GM21367 (cell line): ENCODE measurements at regions not wholly inside any gene's neighbourhood (a gene's known extent, or its start where the extent isn't known, plus 50 kb on each side); places are given as distances from the start of the nearest gene placed in this dataset.
"Not testable (repeated sequence)": the region's sequence is repeated elsewhere in the genome, so short reads cannot be mapped to it uniquely, and the experiment has no call there.

ENCODE experiments used
- ATAC-seq: cut with Tn5 transposase; IDR thresholded peaks from one replicate; pipeline ENCODE4 v1.9.1; 2021; ENCODE audit not compliant: unreplicated experiment

DNA sequence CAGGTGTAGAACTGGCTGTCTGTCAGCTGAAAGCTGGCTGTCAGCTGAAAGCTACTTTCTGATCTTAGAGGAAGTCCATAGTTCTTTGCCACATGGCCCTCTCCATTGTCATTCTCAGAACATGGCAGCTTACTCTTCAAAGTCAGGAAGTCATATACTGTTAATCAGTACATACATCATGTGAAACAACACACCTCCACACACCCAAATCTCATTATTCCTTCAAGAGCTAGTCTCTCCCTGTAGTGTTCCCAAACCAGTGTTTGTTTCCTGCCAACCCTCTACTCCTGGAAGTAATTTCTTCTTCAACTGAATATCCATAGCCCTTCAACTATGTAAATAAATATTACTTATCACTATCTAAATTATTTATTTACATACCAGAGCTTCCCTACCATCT, 58.9 kb downstream of the OR5AK2 start:
- no peak for ATAC-seq

DNA sequence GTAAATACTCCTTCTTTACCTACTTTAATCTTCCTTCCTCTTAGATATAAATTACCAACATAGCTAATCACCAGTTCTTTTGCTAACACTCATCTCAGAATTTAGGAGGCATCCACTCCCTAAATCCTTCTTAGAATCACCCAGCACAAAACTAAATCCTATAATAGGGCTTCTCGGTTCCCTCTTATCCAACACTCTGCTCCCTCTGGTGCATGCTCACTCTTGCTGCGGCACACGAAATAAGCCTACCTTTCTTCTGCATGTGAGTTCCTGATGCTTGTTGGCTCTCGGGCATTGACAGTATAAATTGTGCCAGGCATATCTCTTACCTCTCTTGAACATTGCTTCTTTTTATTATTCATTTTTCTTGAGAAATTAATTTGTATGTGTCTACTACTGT, 61.0 kb downstream of the OR5AK2 start:
- ATAC-seq: no peak

DNA sequence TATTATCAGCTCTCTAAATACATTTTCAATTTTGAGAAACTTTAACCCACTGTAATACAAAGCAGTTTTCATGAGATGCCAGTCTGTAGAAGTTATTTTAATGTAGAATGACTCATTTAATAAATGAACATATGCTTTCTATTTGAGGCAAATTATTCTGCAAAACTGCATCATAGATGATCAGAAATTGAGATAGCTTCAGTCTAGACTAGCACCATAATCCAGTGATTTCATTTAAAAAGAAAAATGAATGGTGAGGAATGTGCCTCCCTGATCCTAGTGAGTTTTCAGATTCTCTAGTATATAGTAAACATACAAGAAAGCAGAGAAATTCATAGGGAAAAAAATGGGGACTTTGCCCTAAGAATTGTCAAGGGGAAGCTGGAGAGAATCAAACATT, 66.1 kb downstream of the OR5AK2 start:
- no peak for ATAC-seq

DNA sequence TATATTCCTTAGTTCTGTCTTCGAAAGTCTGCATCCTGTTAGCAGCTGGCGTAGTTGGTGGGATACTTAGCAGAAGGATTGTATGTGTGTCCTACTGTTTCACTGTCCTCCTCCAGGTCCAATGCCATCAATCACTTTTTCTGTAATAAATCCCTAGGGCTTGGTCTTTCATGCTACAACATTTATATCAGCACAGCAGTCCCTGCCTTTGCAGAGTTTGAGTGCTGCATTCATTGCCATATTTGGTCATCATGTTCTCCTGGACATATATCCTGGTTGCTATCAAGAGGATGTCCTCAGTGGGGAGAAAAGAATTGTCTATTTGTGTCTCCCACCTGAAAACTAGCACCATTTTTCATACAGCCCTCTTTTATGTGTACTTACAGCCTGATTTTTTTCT, 67.0 kb downstream of the OR5AK2 start:
- no peak for ATAC-seq

DNA sequence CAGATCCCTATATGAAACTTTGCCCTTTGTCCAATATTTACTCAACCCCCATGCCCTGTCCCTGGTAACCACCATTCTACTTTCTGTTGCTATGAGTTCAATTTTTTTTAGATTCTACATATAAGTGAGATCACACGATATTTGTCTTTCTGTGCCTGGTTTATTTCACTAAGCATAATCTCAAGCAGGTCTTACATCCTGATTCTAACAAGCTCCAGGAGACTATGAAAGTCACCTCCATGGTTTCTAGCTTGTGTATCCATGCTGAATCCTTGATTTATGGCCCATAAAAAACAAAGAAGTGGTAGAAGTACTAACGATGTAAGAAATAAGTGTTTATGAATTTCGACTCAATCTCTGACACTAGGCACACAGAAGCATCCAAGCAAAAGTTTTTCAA, 68.0 kb downstream of the OR5AK2 start:
- no peak for ATAC-seq

- ATAC-seq: no peak
Measured at GRCh38 chr11:57057561-57057960, 68.8 kb downstream of the OR5AK2 start.

DNA sequence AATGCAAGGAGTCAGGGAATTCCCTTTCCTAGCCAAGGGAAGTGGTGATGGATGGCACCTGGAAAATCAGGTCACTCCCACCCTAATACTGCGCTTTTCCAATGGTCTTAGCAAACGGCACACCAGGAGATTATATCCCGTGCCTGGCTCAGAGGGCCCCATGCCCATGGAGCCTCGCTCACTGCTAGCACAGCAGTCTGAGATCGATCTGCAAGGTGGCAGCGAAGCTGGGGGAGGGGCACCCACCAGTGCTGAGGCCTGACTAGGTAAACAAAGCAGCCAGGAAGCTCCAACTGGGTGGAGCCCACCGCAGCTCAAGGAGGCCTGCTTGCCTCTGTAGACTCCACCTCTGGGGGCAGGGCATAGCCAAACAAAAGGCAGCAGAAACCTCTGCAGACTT, 74.2 kb downstream of the OR5AK2 start:
- not testable (repeated sequence) for ATAC-seq

DNA sequence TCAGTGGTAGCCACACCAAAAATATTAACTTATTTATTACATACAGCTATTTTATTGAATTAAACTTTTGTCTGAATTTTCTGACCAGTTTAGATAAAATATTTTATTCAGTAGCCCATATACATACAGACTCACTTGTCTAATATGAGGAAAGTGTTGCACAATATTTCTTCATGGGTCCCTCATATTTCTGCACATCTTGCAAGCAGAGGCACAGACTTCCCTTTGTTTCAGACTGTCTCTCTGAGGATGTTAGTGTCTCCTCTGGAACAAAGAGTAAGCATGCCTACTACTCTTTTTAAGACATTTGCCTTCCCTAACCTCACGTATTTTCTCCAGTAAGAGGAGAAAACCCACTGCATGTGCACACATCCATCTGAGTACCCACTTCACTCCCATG, 81.2 kb downstream of the OR5AK2 start:
- no peak for ATAC-seq

DNA sequence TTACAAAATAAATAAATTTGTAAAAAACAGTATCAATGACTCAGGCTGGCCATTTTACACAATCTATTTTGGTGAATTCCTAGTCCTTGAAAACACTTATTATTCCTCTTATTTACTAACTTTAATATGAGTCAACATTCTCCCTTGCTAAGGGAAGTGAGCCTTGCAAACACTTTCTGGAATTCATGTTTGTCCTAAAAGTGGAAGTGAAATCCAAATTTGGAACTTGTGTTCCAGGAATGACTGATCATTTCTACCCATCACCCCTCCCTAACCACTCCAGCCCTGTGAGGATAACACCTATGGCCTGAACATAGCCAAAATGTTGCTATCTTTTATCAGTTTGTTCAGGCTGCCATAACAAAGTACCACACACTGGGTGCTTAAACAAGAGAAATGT, 83.1 kb downstream of the OR5AK2 start:
- ATAC-seq: no peak

GRCh38 chr11:57072640-57073039, 83.9 kb downstream of the OR5AK2 start:
- ATAC-seq: no peak

DNA sequence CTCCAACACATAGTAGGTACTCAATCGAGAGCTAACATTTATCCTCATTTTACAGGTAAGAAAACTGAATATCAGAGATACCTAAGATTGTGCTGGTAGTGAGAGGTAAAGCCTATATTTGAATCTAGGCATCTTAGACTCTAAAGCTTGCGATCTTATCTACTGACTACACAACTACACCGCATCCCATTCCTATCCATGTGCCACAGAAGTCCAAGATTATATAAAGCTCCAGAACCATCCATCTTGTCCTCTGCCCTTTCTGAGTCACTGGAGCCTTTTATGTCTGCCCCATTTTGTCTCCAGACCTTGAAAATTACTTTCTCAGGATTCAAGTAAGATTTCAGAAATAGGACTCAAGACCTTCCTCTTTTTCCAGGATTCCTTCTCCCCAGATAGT, 84.4 kb downstream of the OR5AK2 start:
- no peak for ATAC-seq

GRCh38 chr11:57081356-57081755, 92.6 kb downstream of the OR5AK2 start:
- ATAC-seq: no peak

GRCh38 chr11:57082125-57082524, 93.4 kb downstream of the OR5AK2 start:
- no peak for ATAC-seq

DNA sequence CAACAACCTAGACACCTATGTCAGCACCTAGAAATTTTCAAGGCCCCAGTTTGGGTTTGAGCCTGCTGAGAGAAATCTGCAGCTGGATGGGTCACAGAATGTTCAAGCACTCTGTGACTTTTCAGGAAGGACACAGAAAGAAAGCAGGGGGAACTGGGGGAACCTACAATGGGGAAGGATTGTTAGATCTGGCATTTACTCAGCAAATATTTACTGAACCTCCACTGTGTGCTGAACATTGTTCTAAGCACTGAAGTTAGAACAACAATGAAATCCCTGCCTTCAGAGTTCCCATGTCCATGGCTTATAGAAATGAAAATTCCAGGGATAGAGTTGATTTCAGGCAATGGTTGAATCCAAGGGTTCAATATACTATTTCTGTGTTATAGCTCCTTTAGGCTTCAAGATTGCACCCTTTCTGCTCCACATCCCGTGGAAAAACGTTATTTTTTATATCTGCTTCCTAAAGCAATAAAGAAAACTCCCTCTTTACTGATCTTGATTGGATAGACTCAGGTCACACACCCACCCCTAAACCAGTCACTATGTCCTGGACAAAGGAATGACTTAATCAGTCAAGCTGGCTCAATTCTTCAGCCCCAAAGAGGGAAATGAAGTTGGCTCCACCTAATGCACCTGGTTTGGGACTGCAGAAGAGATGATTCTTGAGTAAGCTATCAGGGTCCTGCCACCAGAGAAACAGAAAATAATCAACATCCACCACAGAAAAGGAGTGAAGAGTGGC, 95.1 kb downstream of the OR5AK2 start:
- ATAC-seq: no peak

DNA sequence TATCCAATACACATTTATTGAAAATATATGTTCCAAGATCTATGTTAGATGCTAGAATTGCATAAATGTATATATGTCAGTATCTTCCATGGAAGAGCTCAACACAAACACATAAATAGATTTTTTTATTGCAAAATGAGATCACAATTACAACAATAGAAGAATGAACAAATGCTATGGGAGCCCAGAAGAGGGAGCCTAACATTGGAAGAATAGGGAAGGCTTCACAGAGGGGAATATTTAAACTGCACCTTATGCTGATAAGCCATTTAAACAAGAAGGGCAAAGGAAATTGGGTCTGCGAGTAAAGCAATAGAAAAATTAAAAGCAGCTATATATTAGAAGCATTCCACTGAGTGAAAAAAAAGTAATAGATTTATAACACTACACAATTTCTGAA, 96.1 kb upstream of the LRRC55 start:
- no peak for ATAC-seq

- ATAC-seq: no peak
Measured at GRCh38 chr11:57087991-57088390, 93.8 kb upstream of the LRRC55 start.

DNA sequence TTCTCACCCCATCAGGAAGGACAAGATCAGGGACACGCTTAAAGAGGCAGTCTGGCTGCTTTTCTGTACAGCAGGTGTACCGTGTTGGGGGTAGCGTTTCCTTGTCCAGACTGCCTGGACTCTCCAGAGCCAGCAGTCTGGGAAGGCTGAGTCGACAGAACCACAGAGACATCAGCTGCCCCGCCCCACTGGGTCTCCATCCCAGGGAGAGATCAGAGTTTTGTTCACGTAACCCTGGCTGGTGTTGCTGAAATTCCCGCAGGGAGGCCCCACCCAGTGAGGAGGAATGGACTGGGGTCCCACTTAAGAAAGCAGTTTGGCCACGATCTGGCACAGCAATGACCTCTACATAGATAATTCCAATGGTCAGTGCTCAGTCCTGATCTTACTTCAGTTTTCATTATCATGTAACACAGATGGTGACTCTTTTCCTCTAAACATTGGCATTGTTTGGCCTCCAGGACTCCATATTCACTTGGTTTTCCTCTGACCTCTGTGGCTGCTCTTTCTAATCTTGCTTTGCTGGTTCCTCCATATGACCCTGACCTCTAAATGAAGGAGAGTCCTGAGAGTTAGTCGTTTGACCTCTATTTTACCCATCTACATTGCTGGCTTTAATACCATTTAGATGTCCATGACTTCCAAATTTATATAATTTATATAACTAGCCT, 89.6 kb upstream of the LRRC55 start:
- no peak for ATAC-seq

- no peak for ATAC-seq
Measured at GRCh38 chr11:57094181-57094935, 87.4 kb upstream of the LRRC55 start.

DNA sequence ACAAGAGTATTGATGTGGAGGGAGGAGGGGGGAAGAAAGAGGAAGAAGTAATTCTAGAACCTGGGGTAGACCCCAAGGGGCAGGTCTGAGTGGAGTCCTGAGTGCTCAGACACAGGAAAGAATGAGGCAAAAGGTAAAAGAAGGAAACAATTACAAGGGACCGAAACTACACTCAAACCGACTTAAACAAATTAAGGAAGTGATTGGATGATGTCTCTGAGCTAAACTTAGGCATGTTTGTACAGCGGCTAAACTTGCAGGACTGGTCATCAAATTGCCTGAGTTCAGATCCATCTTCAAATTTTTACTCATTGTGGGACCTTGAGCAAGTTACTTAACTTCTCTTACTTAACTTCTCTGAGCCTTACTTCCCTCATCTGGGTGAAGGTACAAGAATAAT, 86.3 kb upstream of the LRRC55 start:
- ATAC-seq: no peak

DNA sequence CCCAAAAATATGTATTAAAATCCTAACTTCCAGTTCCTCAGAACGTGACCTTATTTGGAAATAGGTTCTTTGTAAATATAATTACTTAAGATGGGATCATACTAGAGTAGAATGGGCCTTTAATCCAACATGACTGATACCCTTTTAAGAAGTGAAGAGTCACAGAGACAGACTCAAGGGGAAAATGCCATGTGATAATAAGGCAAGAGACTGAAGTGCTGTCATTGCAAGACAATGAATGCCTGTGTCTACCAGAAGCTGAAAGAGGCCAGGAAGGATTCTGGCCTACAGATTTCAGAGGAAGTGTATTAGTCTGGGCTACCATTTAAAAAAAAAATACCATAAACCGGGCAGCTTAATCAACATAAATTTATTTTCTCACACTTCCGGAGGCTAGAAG, 85.9 kb upstream of the LRRC55 start:
- no peak for ATAC-seq

DNA sequence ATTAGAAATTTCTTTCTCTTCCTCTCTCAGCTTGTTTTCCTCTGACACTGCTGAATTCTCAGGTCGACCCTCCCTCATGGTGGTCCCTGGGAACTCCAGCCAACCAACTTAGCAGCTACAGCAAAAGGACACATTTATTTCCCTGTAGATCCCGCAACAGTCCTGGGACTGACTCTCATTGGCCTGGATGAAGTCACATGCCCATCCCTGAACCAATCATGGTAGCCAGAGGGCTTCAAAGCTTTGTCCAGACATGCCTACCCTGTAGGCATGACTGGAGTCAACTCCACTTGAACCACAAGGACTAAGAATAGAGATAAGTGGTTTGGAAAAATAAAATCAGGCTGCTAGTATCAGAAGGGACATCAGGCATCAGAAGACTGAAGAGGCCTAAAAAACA, 84.6 kb upstream of the LRRC55 start:
- no peak for ATAC-seq

DNA sequence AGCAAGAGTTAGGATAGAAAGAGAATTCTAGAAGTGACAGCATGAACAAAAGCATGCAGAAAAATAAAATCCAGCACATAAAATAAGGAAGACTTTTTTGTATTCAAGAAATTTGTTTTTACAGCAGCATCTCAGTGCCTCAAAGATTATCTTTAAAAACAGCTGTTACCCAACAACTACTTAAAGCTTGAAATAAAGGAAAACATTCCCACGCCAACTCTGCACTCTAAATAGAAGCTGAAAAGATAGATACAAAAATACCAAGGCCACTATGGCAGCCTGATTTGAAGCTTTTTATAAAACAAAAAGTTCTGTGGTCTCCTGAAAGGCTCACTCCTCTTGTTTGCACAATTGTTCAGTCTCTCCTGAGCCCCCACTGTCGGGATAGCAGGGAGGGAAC, 83.6 kb upstream of the LRRC55 start:
- ATAC-seq: no peak
